T-helper 2 cell treated with Interferon-gamma antibody and Interleukin-4, amounts not matched to agents 100 ng/mL and 5 ng/mL, for 36 hours (primary cell): ENCODE measurements at regions not wholly inside any gene's neighbourhood (a gene's known extent, or its start where the extent isn't known, plus 50 kb on each side); places are given as distances from the start of the nearest gene placed in this dataset.

Source experiments
- intact Hi-C: fragments of 100-400 bp; cut with micrococcal nuclease; formaldehyde crosslinking; loops from one replicate; pipeline ENCODE4 v1.15.1; 2023

- intact Hi-C loops, result no loop called here
Observed at GRCh38 chrX:46308110-46308509, 237.1 kb downstream of the ZNF674 start.

GRCh38 chrX:46306103-46306502 is 239.1 kb downstream of the ZNF674 start:
- intact Hi-C loops, result no loop called here

GRCh38 chrX:46305431-46305830 is 239.8 kb downstream of the ZNF674 start:
- intact Hi-C loops, result no loop called here

- intact Hi-C loops, result no loop called here
Observed at GRCh38 chrX:46301903-46302302, 243.3 kb downstream of the ZNF674 start.

GRCh38 chrX:46298821-46299220 is 246.4 kb downstream of the ZNF674 start:
- intact Hi-C loops, result no loop called here

GRCh38 chrX:46295963-46296362 is 249.3 kb downstream of the ZNF674 start:
- intact Hi-C loops, result no loop called here

GRCh38 chrX:46294234-46294633 is 251.0 kb downstream of the ZNF674 start:
- intact Hi-C loops, result no loop called here

GRCh38 chrX:46279925-46280313 is 265.3 kb downstream of the ZNF674 start:
- intact Hi-C loops, result loop anchor here (2.0 kb wide), 1 partner anchor 41 kb away; no protein-coding TSS in a partner anchor

- intact Hi-C loops, result loop anchor here (2.0 kb wide), 1 partner anchor 41 kb away; no protein-coding TSS in a partner anchor
Observed at GRCh38 chrX:46279214-46279924, 265.9 kb downstream of the ZNF674 start.

GRCh38 chrX:46278572-46278971 is 266.6 kb downstream of the ZNF674 start:
- intact Hi-C loops, result loop anchor here (2.0 kb wide), 1 partner anchor 42 kb away; no protein-coding TSS in a partner anchor

- intact Hi-C loops, result no loop called here
Observed at GRCh38 chrX:46268412-46268811, 276.8 kb downstream of the ZNF674 start.

- intact Hi-C loops, result no loop called here
Observed at GRCh38 chrX:46263494-46263893, 281.7 kb downstream of the ZNF674 start.

GRCh38 chrX:46262304-46262703 is 282.9 kb downstream of the ZNF674 start:
- intact Hi-C loops, result no loop called here

- intact Hi-C loops, result no loop called here
Observed at GRCh38 chrX:46260499-46260898, 284.7 kb downstream of the ZNF674 start.

- intact Hi-C loops, result no loop called here
Observed at GRCh38 chrX:46258356-46258755, 286.9 kb downstream of the ZNF674 start.

- intact Hi-C loops, result no loop called here
Observed at GRCh38 chrX:46257451-46257879, 287.8 kb downstream of the ZNF674 start.

GRCh38 chrX:46256875-46257274 is 288.3 kb downstream of the ZNF674 start:
- intact Hi-C loops, result no loop called here

- intact Hi-C loops, result no loop called here
Observed at GRCh38 chrX:46255046-46255445, 290.2 kb downstream of the ZNF674 start.

GRCh38 chrX:46254641-46255040 is 290.6 kb downstream of the ZNF674 start:
- intact Hi-C loops, result no loop called here

GRCh38 chrX:46251755-46252154 is 293.5 kb downstream of the ZNF674 start:
- intact Hi-C loops, result no loop called here

- intact Hi-C loops, result no loop called here
Observed at GRCh38 chrX:46250151-46250550, 295.1 kb downstream of the ZNF674 start.

GRCh38 chrX:46247456-46247855 is 297.8 kb downstream of the ZNF674 start:
- intact Hi-C loops, result no loop called here

- intact Hi-C loops, result no loop called here
Observed at GRCh38 chrX:46244451-46244850, 300.8 kb downstream of the ZNF674 start.
